ENCODE measurements at regions not wholly inside any gene's neighbourhood (a gene's known extent, or its start where the extent isn't known, plus 50 kb on each side); places are given as distances from the start of the nearest gene placed in this dataset.

DNA sequence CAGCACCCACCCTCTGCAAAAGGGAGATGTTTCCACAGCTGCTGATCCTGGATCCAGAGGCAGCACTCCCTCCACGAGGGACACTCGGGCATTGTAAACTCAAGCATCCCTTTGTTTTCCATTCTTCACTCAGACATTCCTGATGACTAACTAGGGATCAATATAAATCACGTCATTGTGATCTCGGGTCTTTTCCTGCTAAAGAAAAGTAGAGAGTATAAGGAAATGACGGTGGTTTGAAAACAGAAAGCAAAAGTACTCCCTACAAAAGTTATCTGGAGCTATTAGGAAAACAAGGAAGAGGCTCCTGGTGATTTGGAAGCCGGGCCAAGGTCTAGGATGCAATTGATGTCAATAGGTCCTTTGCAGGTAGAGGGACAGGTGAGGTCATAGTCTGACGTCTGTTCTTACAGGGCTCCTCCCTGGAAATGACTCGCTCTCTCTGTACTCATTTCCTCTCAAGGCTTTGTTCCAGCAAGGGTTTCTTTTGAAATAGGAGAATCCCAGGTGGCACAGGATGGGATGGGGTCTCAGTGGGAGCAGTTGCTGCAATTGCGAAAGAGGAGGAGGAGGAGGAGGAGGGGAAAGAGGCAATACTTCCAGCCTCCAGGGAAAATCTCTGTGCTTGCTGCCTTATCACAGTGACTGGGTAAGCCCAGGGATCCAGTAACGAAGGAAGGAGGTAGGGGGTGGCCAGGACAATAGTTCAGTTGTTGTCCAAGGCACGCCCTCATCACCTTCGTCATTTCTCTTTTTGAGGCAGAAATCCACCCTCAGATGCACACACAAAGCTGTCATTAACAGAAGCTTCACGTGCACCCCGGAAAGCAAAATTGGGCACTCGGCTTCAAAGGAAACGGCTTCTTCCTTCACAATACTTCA lies 222.8 kb downstream of the LY86 start (continued):
- TF ChIP-seq, protein P1, sequence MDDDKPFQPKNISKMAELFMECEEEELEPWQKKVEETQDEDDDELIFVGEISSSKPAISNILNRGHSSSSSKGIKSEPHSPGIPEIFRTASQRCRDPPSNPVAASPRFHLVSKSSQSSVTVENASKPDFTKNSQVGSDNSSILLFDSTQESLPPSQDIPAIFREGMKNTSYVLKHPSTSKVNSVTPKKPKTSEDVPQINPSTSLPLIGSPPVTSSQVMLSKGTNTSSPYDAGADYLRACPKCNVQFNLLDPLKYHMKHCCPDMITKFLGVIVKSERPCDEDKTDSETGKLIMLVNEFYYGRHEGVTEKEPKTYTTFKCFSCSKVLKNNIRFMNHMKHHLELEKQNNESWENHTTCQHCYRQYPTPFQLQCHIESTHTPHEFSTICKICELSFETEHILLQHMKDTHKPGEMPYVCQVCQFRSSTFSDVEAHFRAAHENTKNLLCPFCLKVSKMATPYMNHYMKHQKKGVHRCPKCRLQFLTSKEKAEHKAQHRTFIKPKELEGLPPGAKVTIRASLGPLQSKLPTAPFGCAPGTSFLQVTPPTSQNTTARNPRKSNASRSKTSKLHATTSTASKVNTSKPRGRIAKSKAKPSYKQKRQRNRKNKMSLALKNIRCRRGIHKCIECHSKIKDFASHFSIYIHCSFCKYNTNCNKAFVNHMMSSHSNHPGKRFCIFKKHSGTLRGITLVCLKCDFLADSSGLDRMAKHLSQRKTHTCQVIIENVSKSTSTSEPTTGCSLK (tag by site-specific recombination; IDR thresholded peaks at IDR 0.05): no peak
- TF ChIP-seq ZNF341 (tag by site-specific recombination; IDR thresholded peaks at IDR 0.05; ENCODE audit: low read depth) (no peak), ZNF423 (tag by site-specific recombination; IDR thresholded peaks at IDR 0.05) (no peak), ZNF843 (tag by site-specific recombination; IDR thresholded peaks at IDR 0.05) (0 out of 2 replicates have a peak, but pooled peaks have one; percentile 30), KLF8 (tag by site-specific recombination; IDR thresholded peaks at IDR 0.05) (peak; percentile 50; the same call in 1 of the 2 replicates), ZNF629 (tag by site-specific recombination; IDR thresholded peaks at IDR 0.05) (peak; percentile 97), ZNF610 (tag by site-specific recombination; IDR thresholded peaks at IDR 0.05; ENCODE audit: borderline replicate concordance) (no peak), MEIS1 (CRISPR knock-in tag; IDR thresholded peaks at IDR 0.05; ENCODE audit: borderline replicate concordance) (no peak), ZNF155 (tag by site-specific recombination; IDR thresholded peaks at IDR 0.05) (no peak), ZXDB (tag by site-specific recombination; IDR thresholded peaks at IDR 0.05) (no peak), ZFHX2 (tag by site-specific recombination; conservative IDR thresholded peaks at IDR 0.05) (peak; percentile 54), ZFP37 (tag by site-specific recombination; IDR thresholded peaks at IDR 0.05) (peak; percentile 50; the same call in 1 of the 2 replicates), ZNF664 (tag by site-specific recombination; IDR thresholded peaks at IDR 0.05) (no peak), ZNF311 (tag by site-specific recombination; IDR thresholded peaks at IDR 0.05; ENCODE audit: borderline replicate concordance) (no peak), ZNF404 (tag by site-specific recombination; IDR thresholded peaks at IDR 0.05) (no peak), ZNF175 (tag by site-specific recombination; IDR thresholded peaks at IDR 0.05) (no peak), ZFP41 (tag by site-specific recombination; IDR thresholded peaks at IDR 0.05; ENCODE audit: borderline replicate concordance) (no peak), ZNF585B (tag by site-specific recombination; IDR thresholded peaks at IDR 0.05) (no peak), ZBTB7A (tag by site-specific recombination; IDR thresholded peaks at IDR 0.05; ENCODE audit: low read depth) (no peak)
- TF ChIP-seq, protein P2, sequence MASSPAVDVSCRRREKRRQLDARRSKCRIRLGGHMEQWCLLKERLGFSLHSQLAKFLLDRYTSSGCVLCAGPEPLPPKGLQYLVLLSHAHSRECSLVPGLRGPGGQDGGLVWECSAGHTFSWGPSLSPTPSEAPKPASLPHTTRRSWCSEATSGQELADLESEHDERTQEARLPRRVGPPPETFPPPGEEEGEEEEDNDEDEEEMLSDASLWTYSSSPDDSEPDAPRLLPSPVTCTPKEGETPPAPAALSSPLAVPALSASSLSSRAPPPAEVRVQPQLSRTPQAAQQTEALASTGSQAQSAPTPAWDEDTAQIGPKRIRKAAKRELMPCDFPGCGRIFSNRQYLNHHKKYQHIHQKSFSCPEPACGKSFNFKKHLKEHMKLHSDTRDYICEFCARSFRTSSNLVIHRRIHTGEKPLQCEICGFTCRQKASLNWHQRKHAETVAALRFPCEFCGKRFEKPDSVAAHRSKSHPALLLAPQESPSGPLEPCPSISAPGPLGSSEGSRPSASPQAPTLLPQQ (tag by site-specific recombination; IDR thresholded peaks at IDR 0.05): no peak; the same call in 1 of the 2 replicates
- TF ChIP-seq, protein P3, sequence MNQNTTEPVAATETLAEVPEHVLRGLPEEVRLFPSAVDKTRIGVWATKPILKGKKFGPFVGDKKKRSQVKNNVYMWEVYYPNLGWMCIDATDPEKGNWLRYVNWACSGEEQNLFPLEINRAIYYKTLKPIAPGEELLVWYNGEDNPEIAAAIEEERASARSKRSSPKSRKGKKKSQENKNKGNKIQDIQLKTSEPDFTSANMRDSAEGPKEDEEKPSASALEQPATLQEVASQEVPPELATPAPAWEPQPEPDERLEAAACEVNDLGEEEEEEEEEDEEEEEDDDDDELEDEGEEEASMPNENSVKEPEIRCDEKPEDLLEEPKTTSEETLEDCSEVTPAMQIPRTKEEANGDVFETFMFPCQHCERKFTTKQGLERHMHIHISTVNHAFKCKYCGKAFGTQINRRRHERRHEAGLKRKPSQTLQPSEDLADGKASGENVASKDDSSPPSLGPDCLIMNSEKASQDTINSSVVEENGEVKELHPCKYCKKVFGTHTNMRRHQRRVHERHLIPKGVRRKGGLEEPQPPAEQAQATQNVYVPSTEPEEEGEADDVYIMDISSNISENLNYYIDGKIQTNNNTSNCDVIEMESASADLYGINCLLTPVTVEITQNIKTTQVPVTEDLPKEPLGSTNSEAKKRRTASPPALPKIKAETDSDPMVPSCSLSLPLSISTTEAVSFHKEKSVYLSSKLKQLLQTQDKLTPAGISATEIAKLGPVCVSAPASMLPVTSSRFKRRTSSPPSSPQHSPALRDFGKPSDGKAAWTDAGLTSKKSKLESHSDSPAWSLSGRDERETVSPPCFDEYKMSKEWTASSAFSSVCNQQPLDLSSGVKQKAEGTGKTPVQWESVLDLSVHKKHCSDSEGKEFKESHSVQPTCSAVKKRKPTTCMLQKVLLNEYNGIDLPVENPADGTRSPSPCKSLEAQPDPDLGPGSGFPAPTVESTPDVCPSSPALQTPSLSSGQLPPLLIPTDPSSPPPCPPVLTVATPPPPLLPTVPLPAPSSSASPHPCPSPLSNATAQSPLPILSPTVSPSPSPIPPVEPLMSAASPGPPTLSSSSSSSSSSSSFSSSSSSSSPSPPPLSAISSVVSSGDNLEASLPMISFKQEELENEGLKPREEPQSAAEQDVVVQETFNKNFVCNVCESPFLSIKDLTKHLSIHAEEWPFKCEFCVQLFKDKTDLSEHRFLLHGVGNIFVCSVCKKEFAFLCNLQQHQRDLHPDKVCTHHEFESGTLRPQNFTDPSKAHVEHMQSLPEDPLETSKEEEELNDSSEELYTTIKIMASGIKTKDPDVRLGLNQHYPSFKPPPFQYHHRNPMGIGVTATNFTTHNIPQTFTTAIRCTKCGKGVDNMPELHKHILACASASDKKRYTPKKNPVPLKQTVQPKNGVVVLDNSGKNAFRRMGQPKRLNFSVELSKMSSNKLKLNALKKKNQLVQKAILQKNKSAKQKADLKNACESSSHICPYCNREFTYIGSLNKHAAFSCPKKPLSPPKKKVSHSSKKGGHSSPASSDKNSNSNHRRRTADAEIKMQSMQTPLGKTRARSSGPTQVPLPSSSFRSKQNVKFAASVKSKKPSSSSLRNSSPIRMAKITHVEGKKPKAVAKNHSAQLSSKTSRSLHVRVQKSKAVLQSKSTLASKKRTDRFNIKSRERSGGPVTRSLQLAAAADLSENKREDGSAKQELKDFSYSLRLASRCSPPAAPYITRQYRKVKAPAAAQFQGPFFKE (tag by site-specific recombination; IDR thresholded peaks at IDR 0.05; ENCODE audit: borderline replicate concordance): no peak

Measured in HEK293 (cell line).